PC-3 (cell line): ENCODE measurements at regions not wholly inside any gene's neighbourhood (a gene's known extent, or its start where the extent isn't known, plus 50 kb on each side); places are given as distances from the start of the nearest gene placed in this dataset.

Source experiments
- ATAC-seq: fragments of 200-7000 bp; cut with Tn5 transposase; 2 replicates; pipeline ENCODE4 v1.9.1; 2020; ENCODE audit warnings: mild to moderate bottlenecking, moderate library complexity
- BruUV-seq: library from RNA; stranded (reverse); fragments of 400-500 nt; replicated peaks from 2 replicates; lab custom pipeline; 2021; lab: Mats Ljungman, UMichigan
- CTCF ChIA-PET: fragments of 300-600 bp; sonication (Branson Sonifier 250); formaldehyde crosslinking; loops from one replicate; lab custom pipeline; 2022; ENCODE audit warnings: antibody characterized with exemption; lab: Charles Lee
- POLR2A ChIA-PET: fragments of 300-600 bp; sonication (Branson Sonifier 250); formaldehyde crosslinking; loops from one replicate; lab custom pipeline; 2022; ENCODE audit warnings: antibody characterized with exemption; ENCODE audit not compliant: unreplicated experiment; lab: Charles Lee
- DNase-seq: peaks from one replicate; pipeline ENCODE4 v3.0.0-alpha.2; 2015
- H2AFZ ChIP-seq: fragments of 300-600 bp; sonication (generic); 2 replicates; pipeline ENCODE4 v1.6.0; 2016; ENCODE audit warnings: antibody characterized with exemption, low read length
- H3F3A ChIP-seq: fragments of 300-600 bp; sonication (generic); one replicate; pipeline ENCODE4 v1.6.0; 2017; ENCODE audit warnings: antibody characterized with exemption, low read length, control low read depth, mild to moderate bottlenecking; ENCODE audit not compliant: unreplicated experiment
- H3K27ac ChIP-seq: fragments of 300-600 bp; sonication (generic); 2 replicates; pipeline ENCODE4 v1.5.1; 2016; ENCODE audit warnings: mild to moderate bottlenecking, low read length
- H3K27me3 ChIP-seq: fragments of 300-600 bp; sonication (generic); 2 replicates; pipeline ENCODE4 v1.6.1; 2016; ENCODE audit warnings: low read length, mixed read lengths
- H3K36me3 ChIP-seq: fragments of 300-600 bp; sonication (generic); 2 replicates; pipeline ENCODE4 v1.6.1; 2016; ENCODE audit warnings: low read depth, mixed run types, low read length, mixed read lengths
- H3K4me1 ChIP-seq: fragments of 300-600 bp; sonication (generic); 2 replicates; pipeline ENCODE4 v1.5.1; 2016; ENCODE audit warnings: low read length; ENCODE audit not compliant: insufficient read depth
- H3K4me2 ChIP-seq: fragments of 300-600 bp; sonication (generic); 2 replicates; pipeline ENCODE4 v1.6.0; 2016; ENCODE audit warnings: low read length
- H3K4me3 ChIP-seq: fragments of 300-600 bp; sonication (generic); 2 replicates; pipeline ENCODE4 v1.5.1; 2016; ENCODE audit warnings: mild to moderate bottlenecking, low read length, mixed read lengths
- H3K79me2 ChIP-seq: fragments of 300-600 bp; sonication (generic); 2 replicates; pipeline ENCODE4 v1.6.1; 2017; ENCODE audit warnings: low read length, mixed read lengths
- H3K9ac ChIP-seq: fragments of 300-600 bp; sonication (generic); 2 replicates; pipeline ENCODE4 v1.6.0; 2016; ENCODE audit warnings: mild to moderate bottlenecking, low read length
- H3K9me2 ChIP-seq: fragments of 300-600 bp; sonication (generic); replicated peaks from 2 replicates; pipeline ENCODE4 v1.6.1; 2016; ENCODE audit warnings: mixed run types, low read length, mixed read lengths
- H3K9me3 ChIP-seq: fragments of 300-600 bp; sonication (generic); 2 replicates; pipeline ENCODE4 v1.6.1; 2016; ENCODE audit warnings: low read length, mixed read lengths
- H4K20me1 ChIP-seq: fragments of 300-600 bp; sonication (generic); 2 replicates; pipeline ENCODE4 v1.6.1; 2016; ENCODE audit warnings: low read length, mixed read lengths
- CTCF ChIP-seq: fragments of 300-600 bp; sonication (generic); conservative IDR thresholded peaks from 2 replicates; pipeline ENCODE4 v1.5.1; 2017; ENCODE audit warnings: antibody characterized with exemption, low read depth, mild to moderate bottlenecking, low read length
- EZH2 ChIP-seq: fragments of 300-600 bp; sonication (generic); IDR thresholded peaks from one replicate; pipeline ENCODE4 v1.6.1; 2017; ENCODE audit warnings: antibody characterized with exemption, mild to moderate bottlenecking, low read length; ENCODE audit not compliant: unreplicated experiment
- EZH2phosphoT487 ChIP-seq: fragments of 300-600 bp; sonication (generic); IDR thresholded peaks from 2 replicates; pipeline ENCODE4 v1.6.1; 2018; ENCODE audit warnings: mild to moderate bottlenecking, antibody characterized with exemption, low read length, borderline replicate concordance
- intact Hi-C: fragments of 100-400 bp; cut with micrococcal nuclease; formaldehyde crosslinking; loops from 2 replicates; pipeline ENCODE4 v1.9.0; 2023

DNA sequence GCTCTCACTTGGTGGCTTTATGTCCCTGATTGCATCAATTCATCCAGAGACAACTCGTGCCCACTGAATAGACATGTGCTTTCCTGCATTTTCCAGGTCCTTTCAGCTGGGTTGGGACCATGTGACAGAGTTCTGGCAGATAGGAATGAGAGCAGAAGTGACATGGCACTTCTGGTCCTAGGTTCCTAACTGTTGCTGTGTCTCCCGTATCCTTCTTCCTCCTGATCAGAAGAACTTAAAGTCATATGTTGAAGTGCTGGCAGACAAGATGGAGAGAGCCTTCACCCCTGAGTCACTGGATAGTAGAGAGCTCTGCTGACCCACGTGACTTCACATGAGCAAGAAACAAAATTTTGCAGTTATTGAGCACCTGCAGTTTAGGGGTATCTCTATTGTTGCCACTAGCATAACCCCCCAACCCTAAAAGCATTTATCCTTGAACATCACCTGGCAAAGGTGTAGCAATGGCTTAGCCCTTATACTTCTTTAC is 80.0 kb downstream of the NREP start:
- H3K4me1 ChIP-seq: peaks cover 23% of the 10 kb centered on the region
- H3K36me3 ChIP-seq: no peaks in the 10 kb centered on the region
- H3F3A ChIP-seq: peaks cover 4% of the 10 kb centered on the region
- H3K9me3 ChIP-seq: no peaks in the 10 kb centered on the region
- no peak overlapping the region for H3K4me3 ChIP-seq
- H2AFZ ChIP-seq: no peak overlapping the region
- intact Hi-C loops: no loop called here
- H4K20me1 ChIP-seq: no peaks in the 10 kb centered on the region
- CTCF ChIA-PET: no interaction called here
- no peak overlapping the region for H3K9ac ChIP-seq
- H3K9me2 ChIP-seq: no peaks in the 10 kb centered on the region
- H3K27me3 ChIP-seq: no peaks in the 10 kb centered on the region
- DNase-seq (no peak), ATAC-seq (no peak)
- no peak overlapping the region for H3K27ac ChIP-seq
- TF ChIP-seq CTCF: no peak
- TF ChIP-seq EZH2: no peak
- TF ChIP-seq EZH2phosphoT487: no peak
- H3K79me2 ChIP-seq: no peaks in the 10 kb centered on the region
- POLR2A ChIA-PET: no interaction called here
- BruUV-seq: no TSS peak
- no peak overlapping the region for H3K4me2 ChIP-seq

DNA sequence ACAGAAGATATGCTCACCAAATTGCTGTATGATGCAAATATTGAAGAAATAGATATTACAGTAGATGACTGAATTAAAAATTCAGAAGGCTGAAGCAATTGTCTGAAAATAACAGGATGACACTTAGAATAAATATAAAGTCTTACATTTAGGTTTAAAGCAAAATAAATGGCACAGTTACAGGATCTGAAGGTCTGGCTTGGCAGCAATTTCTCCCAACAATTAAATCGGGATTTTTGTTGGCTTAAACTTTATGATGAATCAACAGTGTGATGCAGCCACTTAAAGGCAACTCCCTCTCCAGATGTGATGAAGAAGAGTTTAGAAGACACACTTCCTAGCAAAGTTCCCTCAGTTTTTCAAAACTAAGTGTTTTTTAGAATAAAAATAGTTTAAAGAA is 80.5 kb downstream of the NREP start:
- no peak overlapping the region for H3K4me3 ChIP-seq
- no TSS peak for BruUV-seq
- intact Hi-C loops: no loop called here
- no peak overlapping the region for H3K9ac ChIP-seq
- DNase-seq (no peak), ATAC-seq (no peak; the same call in 1 of the 2 replicates)
- POLR2A ChIA-PET: no interaction called here
- H3K9me2 ChIP-seq: no peaks in the 10 kb centered on the region
- H4K20me1 ChIP-seq: no peaks in the 10 kb centered on the region
- H2AFZ ChIP-seq: no peak overlapping the region
- no peaks in the 10 kb centered on the region for H3K36me3 ChIP-seq
- TF ChIP-seq CTCF (no peak), EZH2 (no peak), EZH2phosphoT487 (no peak)
- H3K9me3 ChIP-seq: no peaks in the 10 kb centered on the region
- H3K27me3 ChIP-seq: no peaks in the 10 kb centered on the region
- H3K79me2 ChIP-seq: no peaks in the 10 kb centered on the region
- H3K27ac ChIP-seq: no peak overlapping the region
- H3K4me1 ChIP-seq: peaks cover 18% of the 10 kb centered on the region
- CTCF ChIA-PET: no interaction called here
- H3K4me2 ChIP-seq: no peak overlapping the region
- H3F3A ChIP-seq: peaks cover 4% of the 10 kb centered on the region

- Histone ChIP-seq H3K9ac (no peak overlapping the region), H3K79me2 (no peaks in the 10 kb centered on the region), H3K4me1 (peaks cover 8% of the 10 kb centered on the region), H3K4me3 (no peak overlapping the region), H3F3A (peaks cover 2% of the 10 kb centered on the region), H2AFZ (no peak overlapping the region), H3K27me3 (no peaks in the 10 kb centered on the region), H3K36me3 (no peaks in the 10 kb centered on the region), H3K9me2 (no peaks in the 10 kb centered on the region), H4K20me1 (no peaks in the 10 kb centered on the region), H3K27ac (no peak overlapping the region), H3K4me2 (no peak overlapping the region), H3K9me3 (no peaks in the 10 kb centered on the region)
- ChIA-PET POLR2A (interaction anchor here (0.6 kb wide), 1 partner anchor 28 kb away, joined by 3 read pairs; no protein-coding TSS in a partner anchor), CTCF (no interaction called here)
- no TSS peak for BruUV-seq
- TF ChIP-seq EZH2: no peak
- no peak for TF ChIP-seq EZH2phosphoT487
- no peak for TF ChIP-seq CTCF
- intact Hi-C loops: no loop called here
- no peak for DNase-seq
- no peak for ATAC-seq
Measured at GRCh38 chr5:111675201-111675934, 81.6 kb downstream of the NREP start.
